H1 (cell line): ENCODE measurements at regions not wholly inside any gene's neighbourhood (a gene's known extent, or its start where the extent isn't known, plus 50 kb on each side); places are given as distances from the start of the nearest gene placed in this dataset.

Experiments used
- CTCF ChIA-PET: fragments of 300-600 bp; sonication (Branson Sonifier 250); formaldehyde crosslinking; loops from one replicate; lab custom pipeline; 2021; ENCODE audit not compliant: partially characterized antibody; lab: Charles Lee
- POLR2A ChIA-PET: fragments of 300-600 bp; sonication (Branson Sonifier 250); formaldehyde crosslinking; loops from one replicate; lab custom pipeline; 2021; ENCODE audit warnings: inconsistent platforms; ENCODE audit not compliant: partially characterized antibody; lab: Charles Lee
- DNase-seq, 2 experiments: peaks; one replicate each; pipeline versions ENCODE4 v3.0.0 to v3.0.0-alpha.2; 2010 to 2022; ENCODE audit warnings: low spot score in 2 of 2, low read depth in 1 of 2, mixed read lengths in 1 of 2
- FAIRE-seq: peaks from 2 replicates; lab custom pipeline; 2011; peaks lifted over from hg19 to GRCh38; lab: Jason Lieb, UNC
- H2AFZ ChIP-seq: 2 replicates; pipeline ENCODE4 v1.8.1; 2012; ENCODE audit warnings: low read length, inconsistent platforms
- H2AK5ac ChIP-seq: 2 replicates; pipeline ENCODE4 v1.6.1; 2013; ENCODE audit warnings: low read depth, low read length
- H2BK120ac ChIP-seq: replicated peaks from 2 replicates; pipeline ENCODE3; 2013; ENCODE audit warnings: low read depth, low read length, inconsistent platforms
- H2BK12ac ChIP-seq: 2 replicates; pipeline ENCODE4 v1.6.1; 2013; ENCODE audit warnings: low read depth, low read length
- H2BK15ac ChIP-seq: 2 replicates; pipeline ENCODE4 v1.6.1; 2013; ENCODE audit warnings: low read length
- H2BK20ac ChIP-seq: 2 replicates; pipeline ENCODE4 v1.6.1; 2013; ENCODE audit warnings: low read length
- H2BK5ac ChIP-seq: 2 replicates; pipeline ENCODE4 v1.6.1; 2013; ENCODE audit warnings: low read depth, low read length
- H3K14ac ChIP-seq: 2 replicates; pipeline ENCODE4 v1.6.1; 2013; ENCODE audit warnings: inconsistent platforms; ENCODE audit not compliant: insufficient read length
- H3K18ac ChIP-seq: 2 replicates; pipeline ENCODE4 v1.6.1; 2013; ENCODE audit warnings: low read length; ENCODE audit errors: extremely low read depth
- H3K23ac ChIP-seq: 2 replicates; pipeline ENCODE4 v1.6.1; 2013; ENCODE audit warnings: inconsistent platforms; ENCODE audit not compliant: insufficient read length
- H3K23me2 ChIP-seq: 2 replicates; pipeline ENCODE4 v1.6.1; 2013; ENCODE audit warnings: low read depth, low read length
- H3K27ac ChIP-seq: 2 replicates; pipeline ENCODE4 v1.6.1; 2011; ENCODE audit warnings: low read depth, low read length, inconsistent platforms
- H3K27me3 ChIP-seq, 4 experiments: replicated peaks in 1 of 4; 1 replicate in 1 of 4; 2 replicates in 3 of 4; pipeline versions ENCODE4 v1.6.1 to v1.8.1; 2011 to 2013; ENCODE audit warnings: low read length in 3 of 4, mild to moderate bottlenecking in 3 of 4, inconsistent platforms in 2 of 4, mixed read lengths in 2 of 4, moderate library complexity in 1 of 4; ENCODE audit not compliant: control insufficient read depth in 3 of 4, insufficient read depth in 3 of 4; ENCODE audit errors: extremely low read depth in 1 of 4
- H3K36me3 ChIP-seq, 4 experiments: 2 replicates each; pipeline versions ENCODE4 v1.6.1 to v1.8.1; 2011 to 2013; ENCODE audit warnings: mild to moderate bottlenecking in 4 of 4, low read length in 3 of 4, moderate library complexity in 2 of 4, control low read depth in 1 of 4, inconsistent platforms in 1 of 4; ENCODE audit not compliant: insufficient read depth in 4 of 4, control insufficient read depth in 2 of 4
- H3K4ac ChIP-seq: replicated peaks from 2 replicates; pipeline ENCODE3; 2013; ENCODE audit warnings: low read length, low read depth, mixed read lengths, inconsistent platforms; ENCODE audit not compliant: insufficient read length
- H3K4me1 ChIP-seq, 4 experiments: replicated peaks in 1 of 4; 1 replicate in 1 of 4; 2 replicates in 3 of 4; pipeline versions ENCODE4 v1.6.1 to v1.8.1; 2011 to 2013; ENCODE audit warnings: low read length in 3 of 4, inconsistent platforms in 2 of 4, mixed read lengths in 1 of 4; ENCODE audit not compliant: insufficient read depth in 4 of 4, control insufficient read depth in 3 of 4
- H3K4me2 ChIP-seq, 2 experiments: 2 replicates each; pipeline versions ENCODE4 v1.6.1 to v1.8.1; 2011 to 2013; ENCODE audit warnings: low read depth in 2 of 2, low read length in 2 of 2, control low read depth in 1 of 2, inconsistent platforms in 1 of 2, mild to moderate bottlenecking in 1 of 2; ENCODE audit not compliant: insufficient read depth in 1 of 2
- H3K4me3 ChIP-seq, 4 experiments: fragments of 200-600, 300-600 bp in 1 of 4; sonication (generic), shearing (Covaris generic), sonication (Bioruptor Twin) in 1 of 4; 2 replicates each; pipeline versions ENCODE4 v1.5.1 to v1.8.1; 2011 to 2016; ENCODE audit warnings: low read length in 4 of 4, low read depth in 3 of 4, control low read depth in 2 of 4, inconsistent platforms in 2 of 4, mild to moderate bottlenecking in 2 of 4, mixed read lengths in 1 of 4, moderate library complexity in 1 of 4; ENCODE audit not compliant: insufficient read depth in 2 of 4; ENCODE audit errors: extremely low read depth in 1 of 4
- H3K56ac ChIP-seq: replicated peaks from 2 replicates; pipeline ENCODE3; 2013; ENCODE audit warnings: low read depth, mild to moderate bottlenecking, mixed read lengths, low read length, inconsistent platforms; ENCODE audit not compliant: insufficient read length
- H3K79me1 ChIP-seq: 2 replicates; pipeline ENCODE4 v1.6.1; 2013; ENCODE audit warnings: low read depth, low read length, control low read depth
- H3K79me2 ChIP-seq, 2 experiments: 2 replicates each; pipeline versions ENCODE4 v1.6.1 to v1.8.1; 2012 to 2013; ENCODE audit warnings: low read length in 2 of 2, mild to moderate bottlenecking in 2 of 2, inconsistent platforms in 1 of 2; ENCODE audit not compliant: insufficient read depth in 2 of 2, control insufficient read depth in 1 of 2
- H3K9ac ChIP-seq, 4 experiments: replicated peaks in 1 of 4; 1 replicate in 1 of 4; 2 replicates in 3 of 4; pipeline versions ENCODE4 v1.6.1 to v1.8.1; 2011 to 2013; ENCODE audit warnings: low read depth in 3 of 4, low read length in 3 of 4, control low read depth in 2 of 4, mild to moderate bottlenecking in 2 of 4, moderate library complexity in 2 of 4, inconsistent platforms in 1 of 4; ENCODE audit errors: extremely low read depth in 1 of 4
- H3K9me3 ChIP-seq, 2 experiments: 2 replicates each; pipeline versions ENCODE4 v1.6.1 to v1.8.1; 2012 to 2013; ENCODE audit warnings: mild to moderate bottlenecking in 2 of 2, moderate library complexity in 2 of 2, control low read depth in 1 of 2, inconsistent platforms in 1 of 2, low read depth in 1 of 2, low read length in 1 of 2, mixed read lengths in 1 of 2; ENCODE audit not compliant: insufficient read depth in 2 of 2
- H4K20me1 ChIP-seq, 2 experiments: replicated peaks in 1 of 2; 2 replicates each; pipeline versions ENCODE3 to v1.8.1; 2011 to 2013; ENCODE audit warnings: inconsistent platforms in 2 of 2, low read length in 2 of 2, mild to moderate bottlenecking in 1 of 2; ENCODE audit not compliant: insufficient read depth in 2 of 2, control insufficient read depth in 1 of 2
- H4K5ac ChIP-seq: 2 replicates; pipeline ENCODE4 v1.6.1; 2013; ENCODE audit warnings: low read length, low read depth, mixed read lengths, inconsistent platforms; ENCODE audit not compliant: insufficient read length
- H4K8ac ChIP-seq: 2 replicates; pipeline ENCODE4 v1.8.0; 2013; ENCODE audit warnings: mild to moderate bottlenecking, moderate library complexity, low read length, inconsistent platforms; ENCODE audit not compliant: insufficient read depth; ENCODE audit errors: extremely low read depth
- H4K91ac ChIP-seq: replicated peaks from 2 replicates; pipeline ENCODE3; 2013; ENCODE audit warnings: low read length, mixed read lengths, inconsistent platforms; ENCODE audit not compliant: insufficient read length
- CTBP2 ChIP-seq: IDR thresholded peaks from 2 replicates; pipeline ENCODE4 v1.7.0; 2011; ENCODE audit warnings: borderline replicate concordance, mild to moderate bottlenecking, moderate library complexity, mixed read lengths, low read length; ENCODE audit not compliant: insufficient read depth, insufficient read length
- KDM4A ChIP-seq: IDR thresholded peaks from one replicate; pipeline ENCODE4 v1.7.1; 2012; ENCODE audit warnings: low read depth, mild to moderate bottlenecking, moderate library complexity, low read length, inconsistent platforms; ENCODE audit not compliant: severe bottlenecking
- MAX ChIP-seq: IDR thresholded peaks from 2 replicates; pipeline ENCODE4 v1.6.1; 2012; ENCODE audit warnings: inconsistent platforms
- PHF8 ChIP-seq: fragments of 200-600 bp; sonication (generic); conservative IDR thresholded peaks from 2 replicates; pipeline ENCODE4 v1.7.1; 2012; ENCODE audit warnings: low read depth, mild to moderate bottlenecking, inconsistent platforms, low read length, moderate library complexity
- RAD21 ChIP-seq, 2 experiments: IDR thresholded peaks in 1 of 2; conservative IDR thresholded peaks in 1 of 2; 2 replicates each; pipeline ENCODE4 v1.6.1; 2011; ENCODE audit warnings: low read depth in 2 of 2, low read length in 2 of 2, improper control_type of control experiment in 1 of 2, inconsistent platforms in 1 of 2, mild to moderate bottlenecking in 1 of 2, moderate library complexity in 1 of 2
- USF2 ChIP-seq: IDR thresholded peaks from 2 replicates; pipeline ENCODE4 v1.6.1; 2011; ENCODE audit warnings: low read length, improper control_type of control experiment
- WGBS, 2 experiments: shearing (Covaris generic) in 1 of 2; methylation state at CpG; one replicate each; pipeline versions ENCODE4 v1.1.6 to v1.1.7; 2013 to 2015; ENCODE audit warnings: low lambda C conversion rate in 2 of 2, mixed read lengths in 2 of 2, inconsistent platforms in 1 of 2, low coverage in 1 of 2, missing lambda C conversion rate in 1 of 2; ENCODE audit not compliant: insufficient replicate concordance in 2 of 2, insufficient coverage in 1 of 2, insufficient read length in 1 of 2; ENCODE audit errors: extremely low coverage in 1 of 2, missing lambda C conversion rate in 1 of 2; 5-methylcytosine and 5-hydroxymethylcytosine counted together
- TF ChIP-seq, protein P1 (sequence below), 3 experiments: IDR thresholded peaks; 1 replicate in 2 of 3; 2 replicates in 1 of 3; pipeline versions ENCODE4 v1.5.1 to v1.6.1; 2011; ENCODE audit warnings: low read length in 3 of 3, mild to moderate bottlenecking in 3 of 3, inconsistent platforms in 2 of 3, low read depth in 1 of 3, moderate library complexity in 1 of 3; ENCODE audit not compliant: insufficient read depth in 1 of 3; ENCODE audit errors: control extremely low read depth in 1 of 3

- POLR2A ChIA-PET, result no interaction called here
- Histone ChIP-seq H3K23ac (no peak overlapping the region), H4K8ac (no peak overlapping the region), H2BK12ac (no peak overlapping the region), H4K20me1 (no peaks in the 10 kb centered on the region), H2AFZ (no peak overlapping the region), H3K36me3 (no peaks in the 10 kb centered on the region), H3K4ac (no peak overlapping the region), H3K56ac (no peak overlapping the region), H2BK5ac (no peak overlapping the region), H2BK20ac (no peak overlapping the region), H3K27ac (no peak overlapping the region), H3K18ac (no peak overlapping the region), H3K9ac (no peak overlapping the region), H4K5ac (no peak overlapping the region), H3K79me2 (no peaks in the 10 kb centered on the region), H3K14ac (no peak overlapping the region), H2BK120ac (no peak overlapping the region), H2AK5ac (no peak overlapping the region), H3K23me2 (no peaks in the 10 kb centered on the region), H3K4me3 (no peak overlapping the region), H3K4me1 (no peaks in the 10 kb centered on the region), H3K27me3 (no peaks in the 10 kb centered on the region), H3K79me1 (no peaks in the 10 kb centered on the region), H4K91ac (no peak overlapping the region), H3K9me3 (no peaks in the 10 kb centered on the region), H2BK15ac (no peak overlapping the region), H3K4me2 (no peak overlapping the region)
- WGBS, 2 experiments, result 83% methylated on average over 5 of the region's 5 CpGs; no CpG with 5 or more reads in 1 of the 2 experiments
- DNase-seq (no peak), FAIRE-seq (no peak)
- CTCF ChIA-PET, result interaction anchor here (0.6 to 3.0 kb wide), 6 partner anchors 10 to 364 kb away, joined by 3 to 18 read pairs (median 4); no protein-coding TSS in a partner anchor
- TF ChIP-seq RAD21 (IDR thresholded peaks at IDR 0.05 in 1 of 2, conservative IDR thresholded peaks at IDR 0.05 in 1 of 2; ENCODE audit: low read depth in 2 of 2, low read length in 2 of 2), result peak; percentile 47 to 53; a peak in 3 of 4 replicates
- no peak for TF ChIP-seq PHF8
- TF ChIP-seq USF2, result no peak
- TF ChIP-seq, protein P1, sequence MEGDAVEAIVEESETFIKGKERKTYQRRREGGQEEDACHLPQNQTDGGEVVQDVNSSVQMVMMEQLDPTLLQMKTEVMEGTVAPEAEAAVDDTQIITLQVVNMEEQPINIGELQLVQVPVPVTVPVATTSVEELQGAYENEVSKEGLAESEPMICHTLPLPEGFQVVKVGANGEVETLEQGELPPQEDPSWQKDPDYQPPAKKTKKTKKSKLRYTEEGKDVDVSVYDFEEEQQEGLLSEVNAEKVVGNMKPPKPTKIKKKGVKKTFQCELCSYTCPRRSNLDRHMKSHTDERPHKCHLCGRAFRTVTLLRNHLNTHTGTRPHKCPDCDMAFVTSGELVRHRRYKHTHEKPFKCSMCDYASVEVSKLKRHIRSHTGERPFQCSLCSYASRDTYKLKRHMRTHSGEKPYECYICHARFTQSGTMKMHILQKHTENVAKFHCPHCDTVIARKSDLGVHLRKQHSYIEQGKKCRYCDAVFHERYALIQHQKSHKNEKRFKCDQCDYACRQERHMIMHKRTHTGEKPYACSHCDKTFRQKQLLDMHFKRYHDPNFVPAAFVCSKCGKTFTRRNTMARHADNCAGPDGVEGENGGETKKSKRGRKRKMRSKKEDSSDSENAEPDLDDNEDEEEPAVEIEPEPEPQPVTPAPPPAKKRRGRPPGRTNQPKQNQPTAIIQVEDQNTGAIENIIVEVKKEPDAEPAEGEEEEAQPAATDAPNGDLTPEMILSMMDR (IDR thresholded peaks at IDR 0.05; ENCODE audit: control extremely low read depth in 1 of 3, insufficient read depth in 1 of 3, low read depth in 1 of 3, low read length in 3 of 3), result peak; percentile 42 to 80 (median 74)
- no peak for TF ChIP-seq KDM4A
- TF ChIP-seq MAX, result peak; percentile 48; the same call in 1 of the 2 replicates
- TF ChIP-seq CTBP2, result no peak
Measured at GRCh38 chr6:168815229-168815628, 374.2 kb downstream of the SMOC2 start.
